ENCODE measurements at regions not wholly inside any gene's neighbourhood (a gene's known extent, or its start where the extent isn't known, plus 50 kb on each side); places are given as distances from the start of the nearest gene placed in this dataset.

DNA sequence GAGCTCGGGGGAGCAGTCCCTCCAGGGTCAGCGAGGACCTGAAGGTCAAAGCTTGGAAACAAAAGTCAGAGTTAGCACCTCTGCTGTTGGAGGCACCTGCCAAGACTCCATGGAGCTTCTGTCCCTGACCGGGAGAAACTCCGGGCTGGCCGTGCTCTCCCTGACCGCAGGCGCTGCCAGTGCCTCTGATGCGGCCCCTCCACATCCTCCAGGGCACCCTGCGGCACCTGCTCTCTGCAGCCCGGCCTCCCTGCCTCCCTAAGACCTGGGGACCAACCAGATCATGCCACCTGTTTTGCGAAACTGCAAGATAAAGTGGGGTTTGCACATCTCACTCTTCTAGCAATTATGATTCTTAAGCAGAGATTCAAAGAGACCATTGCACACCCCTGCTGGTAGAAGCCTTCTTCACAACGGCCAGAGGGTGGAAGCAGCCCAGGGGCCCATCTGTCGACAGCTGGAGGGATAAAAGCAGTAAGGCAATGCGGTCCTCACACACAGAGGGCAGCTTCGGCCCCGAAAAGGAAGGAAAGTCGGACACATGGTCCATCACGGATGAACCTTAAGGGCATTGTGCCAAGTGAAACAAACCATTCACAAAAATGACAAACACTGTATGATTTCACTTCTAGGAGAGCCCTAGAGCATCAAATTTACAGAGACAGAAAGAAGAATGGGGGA, 477.1 kb downstream of the BRD1 start:
- TF ChIP-seq, protein P1, sequence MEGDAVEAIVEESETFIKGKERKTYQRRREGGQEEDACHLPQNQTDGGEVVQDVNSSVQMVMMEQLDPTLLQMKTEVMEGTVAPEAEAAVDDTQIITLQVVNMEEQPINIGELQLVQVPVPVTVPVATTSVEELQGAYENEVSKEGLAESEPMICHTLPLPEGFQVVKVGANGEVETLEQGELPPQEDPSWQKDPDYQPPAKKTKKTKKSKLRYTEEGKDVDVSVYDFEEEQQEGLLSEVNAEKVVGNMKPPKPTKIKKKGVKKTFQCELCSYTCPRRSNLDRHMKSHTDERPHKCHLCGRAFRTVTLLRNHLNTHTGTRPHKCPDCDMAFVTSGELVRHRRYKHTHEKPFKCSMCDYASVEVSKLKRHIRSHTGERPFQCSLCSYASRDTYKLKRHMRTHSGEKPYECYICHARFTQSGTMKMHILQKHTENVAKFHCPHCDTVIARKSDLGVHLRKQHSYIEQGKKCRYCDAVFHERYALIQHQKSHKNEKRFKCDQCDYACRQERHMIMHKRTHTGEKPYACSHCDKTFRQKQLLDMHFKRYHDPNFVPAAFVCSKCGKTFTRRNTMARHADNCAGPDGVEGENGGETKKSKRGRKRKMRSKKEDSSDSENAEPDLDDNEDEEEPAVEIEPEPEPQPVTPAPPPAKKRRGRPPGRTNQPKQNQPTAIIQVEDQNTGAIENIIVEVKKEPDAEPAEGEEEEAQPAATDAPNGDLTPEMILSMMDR (IDR thresholded peaks at IDR 0.05): no peak
- TF ChIP-seq POLR2A (IDR thresholded peaks at IDR 0.05): no peak
- no peak for TF ChIP-seq EP300 (IDR thresholded peaks at IDR 0.05)
